ENCODE measurements at regions not wholly inside any gene's neighbourhood (a gene's known extent, or its start where the extent isn't known, plus 50 kb on each side); places are given as distances from the start of the nearest gene placed in this dataset.
"Not testable (repeated sequence)": the region's sequence is repeated elsewhere in the genome, so short reads cannot be mapped to it uniquely, and the experiment has no call there.

GRCh38 chr10:31187607-31188210, 131.3 kb upstream of the ZEB1 start:
- DNase-seq (ENCODE audit: low read depth) = no peak

GRCh38 chr10:31188792-31189406, 130.1 kb upstream of the ZEB1 start:
- DNase-seq (ENCODE audit: low read depth) = no peak

GRCh38 chr10:31190488-31190887, 128.5 kb upstream of the ZEB1 start:
- DNase-seq (ENCODE audit: low read depth) = no peak

GRCh38 chr10:31192475-31192874, 126.5 kb upstream of the ZEB1 start:
- no peak for DNase-seq (ENCODE audit: low read depth)

GRCh38 chr10:31194986-31195385, 124.0 kb upstream of the ZEB1 start:
- DNase-seq (ENCODE audit: low read depth) = peak; percentile 56

- DNase-seq (ENCODE audit: low read depth) = peak; percentile 11
These were observed 121.1 kb upstream of the ZEB1 start for GRCh38 chr10:31197886-31198285.

- no peak for DNase-seq (ENCODE audit: low read depth)
These were observed 114.9 kb upstream of the ZEB1 start for GRCh38 chr10:31204090-31204489.

- DNase-seq (ENCODE audit: low read depth) = no peak
These were observed 111.4 kb upstream of the ZEB1 start for GRCh38 chr10:31207636-31208035.

- DNase-seq (ENCODE audit: low read depth) = no peak
These were observed 109.5 kb upstream of the ZEB1 start for GRCh38 chr10:31209478-31209877.

- DNase-seq (ENCODE audit: low read depth) = no peak
These were observed 108.8 kb upstream of the ZEB1 start for GRCh38 chr10:31210190-31210589.

- DNase-seq (ENCODE audit: low read depth) = no peak
These were observed 105.1 kb upstream of the ZEB1 start for GRCh38 chr10:31213959-31214358.

GRCh38 chr10:31215052-31215451, 104.0 kb upstream of the ZEB1 start:
- no peak for DNase-seq (ENCODE audit: low read depth)

GRCh38 chr10:31219306-31219705, 99.7 kb upstream of the ZEB1 start:
- DNase-seq (ENCODE audit: low read depth) = no peak

- DNase-seq (ENCODE audit: low read depth) = not testable (repeated sequence)
These were observed 90.2 kb upstream of the ZEB1 start for GRCh38 chr10:31228780-31229179.

- no peak for DNase-seq (ENCODE audit: low read depth)
These were observed 79.1 kb upstream of the ZEB1 start for GRCh38 chr10:31239961-31240360.

- peak; percentile 94 for DNase-seq (ENCODE audit: low read depth)
These were observed 76.1 kb upstream of the ZEB1 start for GRCh38 chr10:31242902-31243301.

GRCh38 chr10:31251118-31251517, 67.9 kb upstream of the ZEB1 start:
- not testable (repeated sequence) for DNase-seq (ENCODE audit: low read depth)

- no peak for DNase-seq (ENCODE audit: low read depth)
These were observed 65.8 kb upstream of the ZEB1 start for GRCh38 chr10:31253237-31253636.

- DNase-seq (ENCODE audit: low read depth) = peak; percentile 48
These were observed 57.3 kb upstream of the ZEB1 start for GRCh38 chr10:31261511-31262311.

- DNase-seq (ENCODE audit: low read depth) = no peak
These were observed 56.3 kb upstream of the ZEB1 start for GRCh38 chr10:31262672-31263071.

- peak; percentile 26 for DNase-seq (ENCODE audit: low read depth)
These were observed 55.1 kb upstream of the ZEB1 start for GRCh38 chr10:31263903-31264302.

GRCh38 chr10:31268444-31269303, 50.3 kb upstream of the ZEB1 start:
- no peak for DNase-seq (ENCODE audit: low read depth)
